IMR-90 (cell line): ENCODE measurements at regions not wholly inside any gene's neighbourhood (a gene's known extent, or its start where the extent isn't known, plus 50 kb on each side); places are given as distances from the start of the nearest gene placed in this dataset.

Experiments
- ATAC-seq: fragments of 200-7000 bp; cut with Tn5 transposase; 2 replicates; pipeline ENCODE4 v1.9.1; 2020; ENCODE audit warnings: low read depth, mild to moderate bottlenecking, moderate library complexity
- BruUV-seq: library from RNA; stranded (reverse); fragments of 400-500 nt; replicated peaks from 2 replicates; lab custom pipeline; 2021; lab: Mats Ljungman, UMichigan
- CTCF ChIA-PET: fragments of 300-600 bp; formaldehyde crosslinking; extraction: SDS; loops from one replicate; lab custom pipeline; 2021; ENCODE audit warnings: antibody characterized with exemption; lab: Yijun Ruan, JAX
- POLR2A ChIA-PET: fragments of 300-600 bp; sonication (Branson Sonifier 250); formaldehyde crosslinking; loops from one replicate; lab custom pipeline; 2022; ENCODE audit warnings: antibody characterized with exemption; ENCODE audit not compliant: unreplicated experiment; lab: Charles Lee
- DNase-seq: peaks from one replicate; pipeline ENCODE4 v3.0.0; 2013
- H2AFZ ChIP-seq: replicated peaks from 2 replicates; pipeline ENCODE3; 2013; ENCODE audit warnings: low read length, mild to moderate bottlenecking; ENCODE audit not compliant: poor library complexity
- H2AK5ac ChIP-seq: 2 replicates; pipeline ENCODE4 v1.6.1; 2013; ENCODE audit warnings: low read depth, low read length, inconsistent platforms
- H2AK9ac ChIP-seq: replicated peaks from 2 replicates; pipeline ENCODE3; 2013; ENCODE audit warnings: mild to moderate bottlenecking, low read depth, low read length, moderate library complexity; ENCODE audit not compliant: poor library complexity
- H2BK120ac ChIP-seq: 2 replicates; pipeline ENCODE4 v1.6.1; 2013; ENCODE audit warnings: low read depth, low read length, inconsistent platforms
- H2BK15ac ChIP-seq: 3 replicates; pipeline ENCODE4 v1.6.1; 2013; ENCODE audit warnings: low read depth, low read length, inconsistent platforms
- H2BK20ac ChIP-seq: 2 replicates; pipeline ENCODE4 v1.6.1; 2013; ENCODE audit warnings: low read depth, mild to moderate bottlenecking, inconsistent platforms, low read length, moderate library complexity
- H2BK5ac ChIP-seq: 2 replicates; pipeline ENCODE4 v1.6.1; 2013; ENCODE audit warnings: mild to moderate bottlenecking, low read depth, low read length, inconsistent platforms; ENCODE audit not compliant: poor library complexity, severe bottlenecking
- H3K14ac ChIP-seq: replicated peaks from 2 replicates; pipeline ENCODE4 v1.6.1; 2013; ENCODE audit warnings: low read depth, low read length, inconsistent platforms
- H3K18ac ChIP-seq: 2 replicates; pipeline ENCODE4 v1.6.1; 2013; ENCODE audit warnings: low read depth, low read length, control low read depth
- H3K23ac ChIP-seq: 2 replicates; pipeline ENCODE4 v1.6.1; 2013; ENCODE audit warnings: low read depth, low read length, inconsistent platforms
- H3K27ac ChIP-seq: 2 replicates; pipeline ENCODE4 v1.5.1; 2013; ENCODE audit warnings: mild to moderate bottlenecking, control low read depth, low read length; ENCODE audit not compliant: insufficient read depth
- H3K27me3 ChIP-seq: 2 replicates; pipeline ENCODE4 v1.6.1; 2013; ENCODE audit warnings: low read length; ENCODE audit not compliant: control insufficient read depth, insufficient read depth
- H3K36me3 ChIP-seq: 2 replicates; pipeline ENCODE4 v1.6.1; 2013; ENCODE audit warnings: low read length, mixed read lengths; ENCODE audit not compliant: control insufficient read depth, insufficient read depth
- H3K4ac ChIP-seq: 2 replicates; pipeline ENCODE4 v1.6.1; 2013; ENCODE audit warnings: low read depth, low read length, inconsistent platforms
- H3K4me1 ChIP-seq: 2 replicates; pipeline ENCODE4 v1.6.1; 2013; ENCODE audit warnings: low read length, mixed read lengths; ENCODE audit not compliant: control insufficient read depth, insufficient read depth
- H3K4me2 ChIP-seq: 2 replicates; pipeline ENCODE4 v1.6.1; 2013; ENCODE audit warnings: low read depth, mild to moderate bottlenecking, control low read depth, low read length, moderate library complexity
- H3K4me3 ChIP-seq: 2 replicates; pipeline ENCODE4 v1.5.1; 2013; ENCODE audit warnings: low read depth, mild to moderate bottlenecking, control low read depth, low read length, moderate library complexity; ENCODE audit not compliant: insufficient read depth
- H3K56ac ChIP-seq: 2 replicates; pipeline ENCODE4 v1.6.1; 2013; ENCODE audit warnings: low read length, inconsistent platforms; ENCODE audit not compliant: insufficient read depth; ENCODE audit errors: extremely low read depth
- H3K79me1 ChIP-seq, 2 experiments: 2 replicates each; pipeline ENCODE4 v1.6.1; 2013; ENCODE audit warnings: low read length in 2 of 2, inconsistent platforms in 1 of 2, low read depth in 1 of 2
- H3K9ac ChIP-seq: 2 replicates; pipeline ENCODE4 v1.6.1; 2013; ENCODE audit warnings: low read depth, low read length, control low read depth
- H3K9me1 ChIP-seq: 2 replicates; pipeline ENCODE4 v1.6.1; 2013; ENCODE audit warnings: low read length, inconsistent platforms; ENCODE audit not compliant: insufficient read depth
- H3K9me3 ChIP-seq: 2 replicates; pipeline ENCODE4 v1.6.1; 2013; ENCODE audit warnings: low read length; ENCODE audit not compliant: control insufficient read depth, insufficient read depth
- H4K20me1 ChIP-seq: 2 replicates; pipeline ENCODE4 v1.6.1; 2013; ENCODE audit warnings: low read length, inconsistent platforms; ENCODE audit not compliant: insufficient read depth
- H4K5ac ChIP-seq: 2 replicates; pipeline ENCODE4 v1.6.1; 2013; ENCODE audit warnings: mild to moderate bottlenecking, low read depth, low read length, control low read depth
- H4K8ac ChIP-seq, 2 experiments: 2 replicates each; pipeline ENCODE4 v1.6.1; 2013; ENCODE audit warnings: low read depth in 2 of 2, low read length in 2 of 2, control low read depth in 1 of 2, inconsistent platforms in 1 of 2
- H4K91ac ChIP-seq: 2 replicates; pipeline ENCODE4 v1.6.1; 2013; ENCODE audit warnings: low read depth, low read length, inconsistent platforms; ENCODE audit not compliant: insufficient read depth
- BHLHE40 ChIP-seq: fragments of 150-350 bp; IDR thresholded peaks from 2 replicates; pipeline ENCODE4 v1.6.1; 2016; ENCODE audit warnings: mild to moderate bottlenecking, low read depth, low read length
- CHD1 ChIP-seq: IDR thresholded peaks from 2 replicates; pipeline ENCODE4 v1.6.1; 2012; ENCODE audit warnings: low read depth, low read length, improper control_type of control experiment
- FOS ChIP-seq: fragments of 150-350 bp; IDR thresholded peaks from 2 replicates; pipeline ENCODE4 v1.6.1; 2016; ENCODE audit warnings: low read depth, low read length
- NFE2L2 ChIP-seq: fragments of 150-350 bp; IDR thresholded peaks from 2 replicates; pipeline ENCODE4 v1.6.1; 2016; ENCODE audit warnings: low read depth, mild to moderate bottlenecking, low read length
- POLR2A ChIP-seq: IDR thresholded peaks from 2 replicates; pipeline ENCODE4 v1.6.1; 2012; ENCODE audit warnings: mild to moderate bottlenecking, low read depth, low read length
- RAD21 ChIP-seq: IDR thresholded peaks from 2 replicates; pipeline ENCODE4 v1.6.1; 2012; ENCODE audit warnings: low read length, improper control_type of control experiment
- RCOR1 ChIP-seq: IDR thresholded peaks from 2 replicates; pipeline ENCODE4 v1.6.1; 2012; ENCODE audit warnings: mild to moderate bottlenecking, low read length, improper control_type of control experiment; ENCODE audit not compliant: insufficient replicate concordance
- SMC3 ChIP-seq: fragments of 150-350 bp; IDR thresholded peaks from 2 replicates; pipeline ENCODE4 v1.6.1; 2016; ENCODE audit warnings: low read depth, mild to moderate bottlenecking, antibody characterized with exemption, low read length, moderate library complexity
- WGBS, 2 experiments: methylation state at CpG; one replicate each; pipeline versions ENCODE4 v1.1.5 to v1.1.7; 2013; ENCODE audit warnings: missing lambda C conversion rate in 2 of 2; ENCODE audit not compliant: insufficient read length in 1 of 2; ENCODE audit errors: extremely low coverage in 2 of 2; 5-methylcytosine and 5-hydroxymethylcytosine counted together
- dilution Hi-C: fragments of 300-500 bp; cut with HindIII; formaldehyde crosslinking; loops from one replicate; pipeline ENCODE4 v1.14.3; 2018; ENCODE audit warnings: low sequenced_read_pairs; ENCODE audit not compliant: unreplicated experiment
- in situ Hi-C: fragments of 300-500 bp; cut with MboI; formaldehyde crosslinking; loops from 3 replicates; pipeline ENCODE4 v1.14.3; 2019; ENCODE audit warnings: low sequenced_read_pairs, inconsistent platforms, mixed read lengths
- intact Hi-C: fragments of 100-400 bp; cut with micrococcal nuclease; formaldehyde crosslinking; loops from 2 replicates; pipeline ENCODE4 v1.10.0; 2022

- TF ChIP-seq RAD21: no peak
- TF ChIP-seq RCOR1: no peak
- TF ChIP-seq SMC3: no peak
Observed at GRCh38 chr2:239456940-239457339, 56.1 kb upstream of the HDAC4 start (continued).

- no TSS peak for BruUV-seq
- Histone ChIP-seq H3K9ac (no peak overlapping the region), H3K4ac (no peak overlapping the region), H3K18ac (no peak overlapping the region), H3K14ac (no peak overlapping the region), H3K4me1 (no peaks in the 10 kb centered on the region), H2BK15ac (no peak overlapping the region), H3K27me3 (no peaks in the 10 kb centered on the region; the same call in 1 of the 2 replicates), H3K79me1 (no peaks in the 10 kb centered on the region), H3K23ac (no peak overlapping the region), H2BK120ac (no peak overlapping the region), H2BK5ac (no peak overlapping the region), H3K36me3 (no peaks in the 10 kb centered on the region), H4K8ac (no peak overlapping the region), H3K9me1 (no peaks in the 10 kb centered on the region), H3K9me3 (peaks cover 5% of the 10 kb centered on the region; the same call in 1 of the 2 replicates), H2AK5ac (no peak overlapping the region), H4K5ac (no peak overlapping the region), H2AFZ (no peak overlapping the region), H3K27ac (no peak overlapping the region), H4K91ac (no peak overlapping the region), H3K4me2 (no peak overlapping the region), H2AK9ac (no peak overlapping the region), H2BK20ac (no peak overlapping the region), H4K20me1 (no peaks in the 10 kb centered on the region), H3K4me3 (no peak overlapping the region), H3K56ac (no peak overlapping the region)
- DNase-seq (no peak), ATAC-seq (no peak)
- dilution Hi-C loops (no loop called here), in situ Hi-C loops (no loop called here), intact Hi-C loops (no loop called here)
- no peak for TF ChIP-seq RAD21
- TF ChIP-seq POLR2A: no peak
- TF ChIP-seq FOS: no peak
- no peak for TF ChIP-seq NFE2L2
- TF ChIP-seq BHLHE40: no peak
- TF ChIP-seq CHD1: no peak
- POLR2A ChIA-PET: no interaction called here
- 69% methylated on average over 8 of the region's 17 CpGs; no CpG with 5 or more reads in 1 of the 2 experiments for WGBS, 2 experiments
- CTCF ChIA-PET: no interaction called here
Observed at GRCh38 chr2:239455436-239456203, 54.8 kb upstream of the HDAC4 start.
